HEK293T (cell line): ENCODE measurements at regions not wholly inside any gene's neighbourhood (a gene's known extent, or its start where the extent isn't known, plus 50 kb on each side); places are given as distances from the start of the nearest gene placed in this dataset.

Experiments used
- CTBP1 ChIP-seq: fragments of 450-650 bp; IDR thresholded peaks from 2 replicates; pipeline ENCODE4 v1.6.1; 2016; ENCODE audit warnings: borderline replicate concordance
- FOXM1 ChIP-seq: fragments of 450-650 bp; IDR thresholded peaks from 2 replicates; pipeline ENCODE4 v1.6.1; 2017; ENCODE audit warnings: mild to moderate bottlenecking, borderline replicate concordance
- HDGF ChIP-seq: fragments of 450-650 bp; IDR thresholded peaks from 2 replicates; pipeline ENCODE4 v1.6.1; 2017; ENCODE audit warnings: antibody characterized with exemption, borderline replicate concordance
- NFRKB ChIP-seq: fragments of 450-650 bp; IDR thresholded peaks from 2 replicates; pipeline ENCODE4 v1.6.1; 2016; ENCODE audit warnings: mild to moderate bottlenecking, moderate library complexity
- TARDBP ChIP-seq: fragments of 450-650 bp; IDR thresholded peaks from 2 replicates; pipeline ENCODE4 v1.6.1; 2016

- TF ChIP-seq CTBP1 (no peak), TARDBP (no peak), FOXM1 (no peak), HDGF (no peak), NFRKB (no peak)
Measured at GRCh38 chr6:27644528-27644927, 171.6 kb upstream of the ZNF184 start.
